ENCODE measurements at regions not wholly inside any gene's neighbourhood (a gene's known extent, or its start where the extent isn't known, plus 50 kb on each side); places are given as distances from the start of the nearest gene placed in this dataset.

GRCh38 chr11:11182261-11182660 is 170.8 kb downstream of the CSNK2A3 start:
- 91 to 94% methylated on average over 14 of the region's 14 CpGs for WGBS, 2 donors

GRCh38 chr11:11178671-11179638 is 174.1 kb downstream of the CSNK2A3 start:
- Histone ChIP-seq H3K36me3 (ENCODE audit: control insufficient read depth in 2 of 2, insufficient read depth in 2 of 2, low read length in 1 of 2) (no peaks in the 10 kb centered on the region), H3K4me1 (ENCODE audit: control insufficient read depth in 2 of 2, insufficient read depth in 2 of 2, low read length in 1 of 2) (no peaks in the 10 kb centered on the region), H3K9me3 (ENCODE audit: control insufficient read depth in 2 of 2, insufficient read depth in 1 of 2, low read depth in 1 of 2, low read length in 1 of 2) (no peaks in the 10 kb centered on the region), H3K27ac (ENCODE audit: low read depth in 2 of 2, low read length in 1 of 2) (no peak overlapping the region), H3K4me3 (ENCODE audit: low read depth in 1 of 2, low read length in 2 of 2) (no peak overlapping the region), H3K27me3 (ENCODE audit: control insufficient read depth in 1 of 2, insufficient read depth in 2 of 2, low read length in 2 of 2) (no peaks in the 10 kb centered on the region)
- WGBS, 2 donors, result 45 to 53% methylated on average over 3 of the region's 3 CpGs

More at GRCh38 chr11:11182261-11182660, 170.8 kb downstream of the CSNK2A3 start:
- no peak overlapping the region for H3K4me3 ChIP-seq (ENCODE audit: low read depth in 1 of 2, low read length in 2 of 2)
- H3K36me3 ChIP-seq (ENCODE audit: control insufficient read depth in 2 of 2, insufficient read depth in 2 of 2, low read length in 1 of 2), result no peaks in the 10 kb centered on the region
- no peaks in the 10 kb centered on the region for H3K9me3 ChIP-seq (ENCODE audit: control insufficient read depth in 2 of 2, insufficient read depth in 1 of 2, low read depth in 1 of 2, low read length in 1 of 2)
- H3K27ac ChIP-seq (ENCODE audit: low read depth in 2 of 2, low read length in 1 of 2), result no peak overlapping the region
- no peaks in the 10 kb centered on the region for H3K4me1 ChIP-seq (ENCODE audit: control insufficient read depth in 2 of 2, insufficient read depth in 2 of 2, low read length in 1 of 2)
- no peaks in the 10 kb centered on the region for H3K27me3 ChIP-seq (ENCODE audit: control insufficient read depth in 1 of 2, insufficient read depth in 2 of 2, low read length in 2 of 2)

- H3K9me3 ChIP-seq (ENCODE audit: control insufficient read depth in 2 of 2, insufficient read depth in 1 of 2, low read depth in 1 of 2, low read length in 1 of 2), result no peaks in the 10 kb centered on the region
- H3K36me3 ChIP-seq (ENCODE audit: control insufficient read depth in 2 of 2, insufficient read depth in 2 of 2, low read length in 1 of 2), result no peaks in the 10 kb centered on the region
- no peaks in the 10 kb centered on the region for H3K27me3 ChIP-seq (ENCODE audit: control insufficient read depth in 1 of 2, insufficient read depth in 2 of 2, low read length in 2 of 2)
- no peaks in the 10 kb centered on the region for H3K4me1 ChIP-seq (ENCODE audit: control insufficient read depth in 2 of 2, insufficient read depth in 2 of 2, low read length in 1 of 2)
- no peak overlapping the region for H3K4me3 ChIP-seq (ENCODE audit: low read depth in 1 of 2, low read length in 2 of 2)
- H3K27ac ChIP-seq (ENCODE audit: low read depth in 2 of 2, low read length in 1 of 2), result no peak overlapping the region
- 57 to 68% methylated on average over 7 of the region's 7 CpGs for WGBS, 2 donors
Observed at GRCh38 chr11:11177156-11177808, 175.8 kb downstream of the CSNK2A3 start.

GRCh38 chr11:11173316-11174025 is 179.6 kb downstream of the CSNK2A3 start:
- WGBS, 2 donors, result 73 to 78% methylated on average over 2 of the region's 2 CpGs
- no peaks in the 10 kb centered on the region for H3K9me3 ChIP-seq (ENCODE audit: control insufficient read depth in 2 of 2, insufficient read depth in 1 of 2, low read depth in 1 of 2, low read length in 1 of 2)

GRCh38 chr11:11171854-11172253 is 181.2 kb downstream of the CSNK2A3 start:
- peak overlapping the region; percentile 21 to 26 for H3K27ac ChIP-seq (ENCODE audit: low read depth in 2 of 2, low read length in 1 of 2)
- no peaks in the 10 kb centered on the region for H3K27me3 ChIP-seq (ENCODE audit: control insufficient read depth in 1 of 2, insufficient read depth in 2 of 2, low read length in 2 of 2)
- peaks cover 0 to 2% of the 10 kb centered on the region in 2 donors for H3K4me1 ChIP-seq (ENCODE audit: control insufficient read depth in 2 of 2, insufficient read depth in 2 of 2, low read length in 1 of 2)
- no peaks in the 10 kb centered on the region for H3K9me3 ChIP-seq (ENCODE audit: control insufficient read depth in 2 of 2, insufficient read depth in 1 of 2, low read depth in 1 of 2, low read length in 1 of 2)
- no peak overlapping the region for H3K4me3 ChIP-seq (ENCODE audit: low read depth in 1 of 2, low read length in 2 of 2)
- H3K36me3 ChIP-seq (ENCODE audit: control insufficient read depth in 2 of 2, insufficient read depth in 2 of 2, low read length in 1 of 2), result no peaks in the 10 kb centered on the region
- WGBS, 2 donors, result 70 to 83% methylated on average over 1 of the region's 1 CpG

More at GRCh38 chr11:11173316-11174025, 179.6 kb downstream of the CSNK2A3 start:
- H3K36me3 ChIP-seq (ENCODE audit: control insufficient read depth in 2 of 2, insufficient read depth in 2 of 2, low read length in 1 of 2), result no peaks in the 10 kb centered on the region
- no peak overlapping the region for H3K27ac ChIP-seq (ENCODE audit: low read depth in 2 of 2, low read length in 1 of 2)
- H3K4me1 ChIP-seq (ENCODE audit: control insufficient read depth in 2 of 2, insufficient read depth in 2 of 2, low read length in 1 of 2), result peaks cover 0 to 2% of the 10 kb centered on the region in 2 donors
- H3K27me3 ChIP-seq (ENCODE audit: control insufficient read depth in 1 of 2, insufficient read depth in 2 of 2, low read length in 2 of 2), result no peaks in the 10 kb centered on the region
- no peak overlapping the region for H3K4me3 ChIP-seq (ENCODE audit: low read depth in 1 of 2, low read length in 2 of 2)

- H3K4me1 ChIP-seq (ENCODE audit: control insufficient read depth in 2 of 2, insufficient read depth in 2 of 2, low read length in 1 of 2), result peaks cover 0 to 2% of the 10 kb centered on the region in 2 donors
- H3K27ac ChIP-seq (ENCODE audit: low read depth in 2 of 2, low read length in 1 of 2), result peak overlapping the region; percentile 14 to 19
- H3K4me3 ChIP-seq (ENCODE audit: low read depth in 1 of 2, low read length in 2 of 2), result no peak overlapping the region
- H3K9me3 ChIP-seq (ENCODE audit: control insufficient read depth in 2 of 2, insufficient read depth in 1 of 2, low read depth in 1 of 2, low read length in 1 of 2), result no peaks in the 10 kb centered on the region
- H3K36me3 ChIP-seq (ENCODE audit: control insufficient read depth in 2 of 2, insufficient read depth in 2 of 2, low read length in 1 of 2), result no peaks in the 10 kb centered on the region
- no peaks in the 10 kb centered on the region for H3K27me3 ChIP-seq (ENCODE audit: control insufficient read depth in 1 of 2, insufficient read depth in 2 of 2, low read length in 2 of 2)
- WGBS, 2 donors, result 79 to 84% methylated on average over 3 of the region's 3 CpGs
Observed at GRCh38 chr11:11171285-11171684, 181.8 kb downstream of the CSNK2A3 start.

- Histone ChIP-seq H3K27ac (ENCODE audit: low read depth in 2 of 2, low read length in 1 of 2) (peak overlapping the region in 1 of 2 donors; percentile 19), H3K4me3 (ENCODE audit: low read depth in 1 of 2, low read length in 2 of 2) (no peak overlapping the region), H3K36me3 (ENCODE audit: control insufficient read depth in 2 of 2, insufficient read depth in 2 of 2, low read length in 1 of 2) (no peaks in the 10 kb centered on the region), H3K9me3 (ENCODE audit: control insufficient read depth in 2 of 2, insufficient read depth in 1 of 2, low read depth in 1 of 2, low read length in 1 of 2) (no peaks in the 10 kb centered on the region), H3K4me1 (ENCODE audit: control insufficient read depth in 2 of 2, insufficient read depth in 2 of 2, low read length in 1 of 2) (peaks cover 0 to 2% of the 10 kb centered on the region in 2 donors), H3K27me3 (ENCODE audit: control insufficient read depth in 1 of 2, insufficient read depth in 2 of 2, low read length in 2 of 2) (no peaks in the 10 kb centered on the region)
- WGBS, 2 donors, result 87 to 91% methylated on average over 2 of the region's 2 CpGs
Observed at GRCh38 chr11:11170352-11171084, 182.5 kb downstream of the CSNK2A3 start.

GRCh38 chr11:11169715-11170351 is 183.2 kb downstream of the CSNK2A3 start:
- Histone ChIP-seq H3K4me1 (ENCODE audit: control insufficient read depth in 2 of 2, insufficient read depth in 2 of 2, low read length in 1 of 2) (peaks cover 0 to 2% of the 10 kb centered on the region in 2 donors), H3K9me3 (ENCODE audit: control insufficient read depth in 2 of 2, insufficient read depth in 1 of 2, low read depth in 1 of 2, low read length in 1 of 2) (no peaks in the 10 kb centered on the region), H3K27me3 (ENCODE audit: control insufficient read depth in 1 of 2, insufficient read depth in 2 of 2, low read length in 2 of 2) (no peaks in the 10 kb centered on the region), H3K27ac (ENCODE audit: low read depth in 2 of 2, low read length in 1 of 2) (no peak overlapping the region), H3K4me3 (ENCODE audit: low read depth in 1 of 2, low read length in 2 of 2) (no peak overlapping the region), H3K36me3 (ENCODE audit: control insufficient read depth in 2 of 2, insufficient read depth in 2 of 2, low read length in 1 of 2) (no peaks in the 10 kb centered on the region)
- WGBS, 2 donors, result 93 to 95% methylated on average over 4 of the region's 4 CpGs
